GM12878 (cell line): ENCODE measurements at regions not wholly inside any gene's neighbourhood (a gene's known extent, or its start where the extent isn't known, plus 50 kb on each side); places are given as distances from the start of the nearest gene placed in this dataset.

ENCODE experiments used
- CHD2 ChIP-seq: IDR thresholded peaks from 2 replicates; pipeline ENCODE4 v1.6.1; 2011; ENCODE audit warnings: low read depth, low read length, improper control_type of control experiment, borderline replicate concordance
- E4F1 ChIP-seq: fragments of 450-650 bp; IDR thresholded peaks from 2 replicates; pipeline ENCODE4 v1.6.1; 2018; ENCODE audit warnings: borderline replicate concordance, mild to moderate bottlenecking; ENCODE audit not compliant: partially characterized antibody
- JUND ChIP-seq: IDR thresholded peaks from 2 replicates; pipeline ENCODE4 v1.6.1; 2012; ENCODE audit warnings: low read depth, mild to moderate bottlenecking, low read length, improper control_type of control experiment, moderate library complexity
- MYC ChIP-seq: IDR thresholded peaks from 2 replicates; pipeline ENCODE4 v1.6.1; 2011; ENCODE audit warnings: mild to moderate bottlenecking, low read length, moderate library complexity, inconsistent platforms; ENCODE audit not compliant: insufficient read depth, insufficient replicate concordance, insufficient read length, severe bottlenecking
- NFYB ChIP-seq: IDR thresholded peaks from 2 replicates; pipeline ENCODE4 v1.6.1; 2011; ENCODE audit warnings: low read depth, mild to moderate bottlenecking, low read length, improper control_type of control experiment, moderate library complexity; ENCODE audit not compliant: insufficient read depth
- NKRF ChIP-seq: fragments of 450-650 bp; conservative IDR thresholded peaks from 2 replicates; pipeline ENCODE4 v1.6.1; 2017; ENCODE audit warnings: mild to moderate bottlenecking, moderate library complexity
- SP1 ChIP-seq: IDR thresholded peaks from one replicate; pipeline ENCODE4 v1.6.1; 2011; ENCODE audit warnings: low read depth, low read length
- SRF ChIP-seq, 2 experiments: IDR thresholded peaks; 2 replicates each; pipeline ENCODE4 v1.6.1; 2011; ENCODE audit warnings: low read depth in 2 of 2, low read length in 2 of 2, mild to moderate bottlenecking in 1 of 2, moderate library complexity in 1 of 2
- TF ChIP-seq, protein P1 (sequence below): IDR thresholded peaks from 2 replicates; pipeline ENCODE4 v1.6.1; 2012; ENCODE audit warnings: improper control_type of control experiment, low read depth, low read length; ENCODE audit not compliant: insufficient replicate concordance

- TF ChIP-seq, protein P1, sequence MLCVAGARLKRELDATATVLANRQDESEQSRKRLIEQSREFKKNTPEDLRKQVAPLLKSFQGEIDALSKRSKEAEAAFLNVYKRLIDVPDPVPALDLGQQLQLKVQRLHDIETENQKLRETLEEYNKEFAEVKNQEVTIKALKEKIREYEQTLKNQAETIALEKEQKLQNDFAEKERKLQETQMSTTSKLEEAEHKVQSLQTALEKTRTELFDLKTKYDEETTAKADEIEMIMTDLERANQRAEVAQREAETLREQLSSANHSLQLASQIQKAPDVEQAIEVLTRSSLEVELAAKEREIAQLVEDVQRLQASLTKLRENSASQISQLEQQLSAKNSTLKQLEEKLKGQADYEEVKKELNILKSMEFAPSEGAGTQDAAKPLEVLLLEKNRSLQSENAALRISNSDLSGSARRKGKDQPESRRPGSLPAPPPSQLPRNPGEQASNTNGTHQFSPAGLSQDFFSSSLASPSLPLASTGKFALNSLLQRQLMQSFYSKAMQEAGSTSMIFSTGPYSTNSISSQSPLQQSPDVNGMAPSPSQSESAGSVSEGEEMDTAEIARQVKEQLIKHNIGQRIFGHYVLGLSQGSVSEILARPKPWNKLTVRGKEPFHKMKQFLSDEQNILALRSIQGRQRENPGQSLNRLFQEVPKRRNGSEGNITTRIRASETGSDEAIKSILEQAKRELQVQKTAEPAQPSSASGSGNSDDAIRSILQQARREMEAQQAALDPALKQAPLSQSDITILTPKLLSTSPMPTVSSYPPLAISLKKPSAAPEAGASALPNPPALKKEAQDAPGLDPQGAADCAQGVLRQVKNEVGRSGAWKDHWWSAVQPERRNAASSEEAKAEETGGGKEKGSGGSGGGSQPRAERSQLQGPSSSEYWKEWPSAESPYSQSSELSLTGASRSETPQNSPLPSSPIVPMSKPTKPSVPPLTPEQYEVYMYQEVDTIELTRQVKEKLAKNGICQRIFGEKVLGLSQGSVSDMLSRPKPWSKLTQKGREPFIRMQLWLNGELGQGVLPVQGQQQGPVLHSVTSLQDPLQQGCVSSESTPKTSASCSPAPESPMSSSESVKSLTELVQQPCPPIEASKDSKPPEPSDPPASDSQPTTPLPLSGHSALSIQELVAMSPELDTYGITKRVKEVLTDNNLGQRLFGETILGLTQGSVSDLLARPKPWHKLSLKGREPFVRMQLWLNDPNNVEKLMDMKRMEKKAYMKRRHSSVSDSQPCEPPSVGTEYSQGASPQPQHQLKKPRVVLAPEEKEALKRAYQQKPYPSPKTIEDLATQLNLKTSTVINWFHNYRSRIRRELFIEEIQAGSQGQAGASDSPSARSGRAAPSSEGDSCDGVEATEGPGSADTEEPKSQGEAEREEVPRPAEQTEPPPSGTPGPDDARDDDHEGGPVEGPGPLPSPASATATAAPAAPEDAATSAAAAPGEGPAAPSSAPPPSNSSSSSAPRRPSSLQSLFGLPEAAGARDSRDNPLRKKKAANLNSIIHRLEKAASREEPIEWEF, result no peak
- TF ChIP-seq MYC (no peak), NFYB (no peak), SRF (IDR thresholded peaks at IDR 0.05; ENCODE audit: low read depth in 2 of 2, low read length in 2 of 2) (no peak), JUND (no peak), NKRF (no peak), SP1 (no peak), CHD2 (no peak), E4F1 (no peak)
- TF ChIP-seq, all 136 proteins: peak for 0
These were observed 79.7 kb upstream of the RASGRF1 start (continued) for GRCh38 chr15:79170256-79170664.
